IMR-90 (cell line): ENCODE measurements at regions not wholly inside any gene's neighbourhood (a gene's known extent, or its start where the extent isn't known, plus 50 kb on each side); places are given as distances from the start of the nearest gene placed in this dataset.

ENCODE experiments used
- ATAC-seq: fragments of 200-7000 bp; cut with Tn5 transposase; 2 replicates; pipeline ENCODE4 v1.9.1; 2020; ENCODE audit warnings: low read depth, mild to moderate bottlenecking, moderate library complexity
- BruUV-seq: library from RNA; stranded (reverse); fragments of 400-500 nt; replicated peaks from 2 replicates; lab custom pipeline; 2021; lab: Mats Ljungman, UMichigan
- CTCF ChIA-PET: fragments of 300-600 bp; formaldehyde crosslinking; extraction: SDS; loops from one replicate; lab custom pipeline; 2021; ENCODE audit warnings: antibody characterized with exemption; lab: Yijun Ruan, JAX
- POLR2A ChIA-PET: fragments of 300-600 bp; sonication (Branson Sonifier 250); formaldehyde crosslinking; loops from one replicate; lab custom pipeline; 2022; ENCODE audit warnings: antibody characterized with exemption; ENCODE audit not compliant: unreplicated experiment; lab: Charles Lee
- DNase-seq: peaks from one replicate; pipeline ENCODE4 v3.0.0; 2013
- H2AFZ ChIP-seq: replicated peaks from 2 replicates; pipeline ENCODE3; 2013; ENCODE audit warnings: low read length, mild to moderate bottlenecking; ENCODE audit not compliant: poor library complexity
- H2AK5ac ChIP-seq: 2 replicates; pipeline ENCODE4 v1.6.1; 2013; ENCODE audit warnings: low read depth, low read length, inconsistent platforms
- H2AK9ac ChIP-seq: replicated peaks from 2 replicates; pipeline ENCODE3; 2013; ENCODE audit warnings: mild to moderate bottlenecking, low read depth, low read length, moderate library complexity; ENCODE audit not compliant: poor library complexity
- H2BK120ac ChIP-seq: 2 replicates; pipeline ENCODE4 v1.6.1; 2013; ENCODE audit warnings: low read depth, low read length, inconsistent platforms
- H2BK15ac ChIP-seq: 3 replicates; pipeline ENCODE4 v1.6.1; 2013; ENCODE audit warnings: low read depth, low read length, inconsistent platforms
- H2BK20ac ChIP-seq: 2 replicates; pipeline ENCODE4 v1.6.1; 2013; ENCODE audit warnings: low read depth, mild to moderate bottlenecking, inconsistent platforms, low read length, moderate library complexity
- H2BK5ac ChIP-seq: 2 replicates; pipeline ENCODE4 v1.6.1; 2013; ENCODE audit warnings: mild to moderate bottlenecking, low read depth, low read length, inconsistent platforms; ENCODE audit not compliant: poor library complexity, severe bottlenecking
- H3K14ac ChIP-seq: replicated peaks from 2 replicates; pipeline ENCODE4 v1.6.1; 2013; ENCODE audit warnings: low read depth, low read length, inconsistent platforms
- H3K18ac ChIP-seq: 2 replicates; pipeline ENCODE4 v1.6.1; 2013; ENCODE audit warnings: low read depth, low read length, control low read depth
- H3K23ac ChIP-seq: 2 replicates; pipeline ENCODE4 v1.6.1; 2013; ENCODE audit warnings: low read depth, low read length, inconsistent platforms
- H3K27ac ChIP-seq: 2 replicates; pipeline ENCODE4 v1.5.1; 2013; ENCODE audit warnings: mild to moderate bottlenecking, control low read depth, low read length; ENCODE audit not compliant: insufficient read depth
- H3K27me3 ChIP-seq: 2 replicates; pipeline ENCODE4 v1.6.1; 2013; ENCODE audit warnings: low read length; ENCODE audit not compliant: control insufficient read depth, insufficient read depth
- H3K36me3 ChIP-seq: 2 replicates; pipeline ENCODE4 v1.6.1; 2013; ENCODE audit warnings: low read length, mixed read lengths; ENCODE audit not compliant: control insufficient read depth, insufficient read depth
- H3K4ac ChIP-seq: 2 replicates; pipeline ENCODE4 v1.6.1; 2013; ENCODE audit warnings: low read depth, low read length, inconsistent platforms
- H3K4me1 ChIP-seq: 2 replicates; pipeline ENCODE4 v1.6.1; 2013; ENCODE audit warnings: low read length, mixed read lengths; ENCODE audit not compliant: control insufficient read depth, insufficient read depth
- H3K4me2 ChIP-seq: 2 replicates; pipeline ENCODE4 v1.6.1; 2013; ENCODE audit warnings: low read depth, mild to moderate bottlenecking, control low read depth, low read length, moderate library complexity
- H3K4me3 ChIP-seq: 2 replicates; pipeline ENCODE4 v1.5.1; 2013; ENCODE audit warnings: low read depth, mild to moderate bottlenecking, control low read depth, low read length, moderate library complexity; ENCODE audit not compliant: insufficient read depth
- H3K56ac ChIP-seq: 2 replicates; pipeline ENCODE4 v1.6.1; 2013; ENCODE audit warnings: low read length, inconsistent platforms; ENCODE audit not compliant: insufficient read depth; ENCODE audit errors: extremely low read depth
- H3K79me1 ChIP-seq, 2 experiments: 2 replicates each; pipeline ENCODE4 v1.6.1; 2013; ENCODE audit warnings: low read length in 2 of 2, inconsistent platforms in 1 of 2, low read depth in 1 of 2
- H3K9ac ChIP-seq: 2 replicates; pipeline ENCODE4 v1.6.1; 2013; ENCODE audit warnings: low read depth, low read length, control low read depth
- H3K9me1 ChIP-seq: 2 replicates; pipeline ENCODE4 v1.6.1; 2013; ENCODE audit warnings: low read length, inconsistent platforms; ENCODE audit not compliant: insufficient read depth
- H3K9me3 ChIP-seq: 2 replicates; pipeline ENCODE4 v1.6.1; 2013; ENCODE audit warnings: low read length; ENCODE audit not compliant: control insufficient read depth, insufficient read depth
- H4K20me1 ChIP-seq: 2 replicates; pipeline ENCODE4 v1.6.1; 2013; ENCODE audit warnings: low read length, inconsistent platforms; ENCODE audit not compliant: insufficient read depth
- H4K5ac ChIP-seq: 2 replicates; pipeline ENCODE4 v1.6.1; 2013; ENCODE audit warnings: mild to moderate bottlenecking, low read depth, low read length, control low read depth
- H4K8ac ChIP-seq, 2 experiments: 2 replicates each; pipeline ENCODE4 v1.6.1; 2013; ENCODE audit warnings: low read depth in 2 of 2, low read length in 2 of 2, control low read depth in 1 of 2, inconsistent platforms in 1 of 2
- H4K91ac ChIP-seq: 2 replicates; pipeline ENCODE4 v1.6.1; 2013; ENCODE audit warnings: low read depth, low read length, inconsistent platforms; ENCODE audit not compliant: insufficient read depth
- MXI1 ChIP-seq: IDR thresholded peaks from 2 replicates; pipeline ENCODE4 v1.6.1; 2012; ENCODE audit warnings: low read depth, mild to moderate bottlenecking, low read length, moderate library complexity, borderline replicate concordance
- NFE2L2 ChIP-seq: fragments of 150-350 bp; IDR thresholded peaks from 2 replicates; pipeline ENCODE4 v1.6.1; 2016; ENCODE audit warnings: low read depth, mild to moderate bottlenecking, low read length
- RAD21 ChIP-seq: IDR thresholded peaks from 2 replicates; pipeline ENCODE4 v1.6.1; 2012; ENCODE audit warnings: low read length, improper control_type of control experiment
- SMC3 ChIP-seq: fragments of 150-350 bp; IDR thresholded peaks from 2 replicates; pipeline ENCODE4 v1.6.1; 2016; ENCODE audit warnings: low read depth, mild to moderate bottlenecking, antibody characterized with exemption, low read length, moderate library complexity
- WGBS, 2 experiments: methylation state at CpG; one replicate each; pipeline versions ENCODE4 v1.1.5 to v1.1.7; 2013; ENCODE audit warnings: missing lambda C conversion rate in 2 of 2; ENCODE audit not compliant: insufficient read length in 1 of 2; ENCODE audit errors: extremely low coverage in 2 of 2; 5-methylcytosine and 5-hydroxymethylcytosine counted together
- dilution Hi-C: fragments of 300-500 bp; cut with HindIII; formaldehyde crosslinking; loops from one replicate; pipeline ENCODE4 v1.14.3; 2018; ENCODE audit warnings: low sequenced_read_pairs; ENCODE audit not compliant: unreplicated experiment
- in situ Hi-C: fragments of 300-500 bp; cut with MboI; formaldehyde crosslinking; loops from 3 replicates; pipeline ENCODE4 v1.14.3; 2019; ENCODE audit warnings: low sequenced_read_pairs, inconsistent platforms, mixed read lengths
- intact Hi-C: fragments of 100-400 bp; cut with micrococcal nuclease; formaldehyde crosslinking; loops from 2 replicates; pipeline ENCODE4 v1.10.0; 2022

GRCh38 chr21:31399591-31399990 lies 55.5 kb upstream of the TIAM1 start:
- no peak for ATAC-seq
- dilution Hi-C loops: no loop called here

More at GRCh38 chr21:31399591-31399990, 55.5 kb upstream of the TIAM1 start:
- H3K4me3 ChIP-seq: no peak overlapping the region
- no peak overlapping the region for H2AK5ac ChIP-seq
- no peak overlapping the region for H4K5ac ChIP-seq
- H3K9ac ChIP-seq: no peak overlapping the region
- no peaks in the 10 kb centered on the region for H3K79me1 ChIP-seq
- H4K8ac ChIP-seq: no peak overlapping the region
- H3K4ac ChIP-seq: no peak overlapping the region
- intact Hi-C loops (no loop called here), in situ Hi-C loops (no loop called here)
- BruUV-seq: no TSS peak
- no peak overlapping the region for H3K18ac ChIP-seq
- no peak for DNase-seq
- no peaks in the 10 kb centered on the region; the same call in 1 of the 2 replicates for H3K27me3 ChIP-seq
- H3K9me1 ChIP-seq: no peaks in the 10 kb centered on the region
- no peak overlapping the region for H3K56ac ChIP-seq
- H2BK5ac ChIP-seq: no peak overlapping the region
- no peak overlapping the region for H3K23ac ChIP-seq
- CTCF ChIA-PET: no interaction called here
- H2BK15ac ChIP-seq: no peak overlapping the region
- no peaks in the 10 kb centered on the region for H4K20me1 ChIP-seq
- POLR2A ChIA-PET: interaction anchor here (0.6 kb wide), 1 partner anchor 34 kb away, joined by 3 read pairs; no protein-coding TSS in a partner anchor
- no peaks in the 10 kb centered on the region for H3K36me3 ChIP-seq
- TF ChIP-seq RAD21: no peak
- no peak for TF ChIP-seq NFE2L2
- TF ChIP-seq MXI1: no peak
- TF ChIP-seq SMC3: no peak
- H3K14ac ChIP-seq: no peak overlapping the region
- no peaks in the 10 kb centered on the region for H3K4me1 ChIP-seq
- no peak overlapping the region for H3K4me2 ChIP-seq
- no peak overlapping the region for H2AK9ac ChIP-seq
- no peak overlapping the region for H2BK120ac ChIP-seq
- no CpG with 5 or more reads among the region's 2 CpGs for WGBS, 2 experiments
- no peak overlapping the region for H2AFZ ChIP-seq
- no peak overlapping the region for H4K91ac ChIP-seq
- H3K9me3 ChIP-seq: no peaks in the 10 kb centered on the region
- no peak overlapping the region for H3K27ac ChIP-seq
- H2BK20ac ChIP-seq: no peak overlapping the region
